ENCODE measurements at regions not wholly inside any gene's neighbourhood (a gene's known extent, or its start where the extent isn't known, plus 50 kb on each side); places are given as distances from the start of the nearest gene placed in this dataset.

DNA sequence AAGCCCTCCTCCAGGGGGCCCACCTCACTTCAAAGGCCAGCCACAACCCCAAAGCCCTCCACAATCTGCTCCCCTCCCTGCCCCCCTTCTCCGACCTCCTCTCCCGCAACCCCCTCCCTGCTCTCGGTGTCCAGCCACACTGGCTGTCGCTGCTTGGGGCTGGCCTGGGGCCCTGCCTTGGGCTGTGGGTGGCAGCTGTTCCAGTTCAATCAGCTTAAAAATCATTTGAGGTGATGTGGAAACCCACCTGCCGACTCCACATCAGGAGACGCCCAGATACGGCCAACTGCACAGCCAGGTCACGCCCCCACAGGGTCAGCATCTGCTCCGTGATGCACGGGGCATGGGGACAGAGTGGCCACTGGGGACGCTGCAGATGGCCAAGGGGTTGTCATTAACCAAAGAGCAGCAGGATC is 107.0 kb upstream of the MVB12B start:
- TF ChIP-seq CTCF (IDR thresholded peaks at IDR 0.05; ENCODE audit: low read depth, low read length, missing input control) (no peak), RAD21 (IDR thresholded peaks at IDR 0.05) (no peak), EGR1 (IDR thresholded peaks at IDR 0.05; ENCODE audit: low read depth in 2 of 2) (no peak), GABPA (IDR thresholded peaks at IDR 0.05 in 1 of 2, conservative IDR thresholded peaks at IDR 0.05 in 1 of 2) (no peak), TAF1 (conservative IDR thresholded peaks at IDR 0.05) (no peak), YY1 (IDR thresholded peaks at IDR 0.05) (no peak)
- TF ChIP-seq, protein P1, sequence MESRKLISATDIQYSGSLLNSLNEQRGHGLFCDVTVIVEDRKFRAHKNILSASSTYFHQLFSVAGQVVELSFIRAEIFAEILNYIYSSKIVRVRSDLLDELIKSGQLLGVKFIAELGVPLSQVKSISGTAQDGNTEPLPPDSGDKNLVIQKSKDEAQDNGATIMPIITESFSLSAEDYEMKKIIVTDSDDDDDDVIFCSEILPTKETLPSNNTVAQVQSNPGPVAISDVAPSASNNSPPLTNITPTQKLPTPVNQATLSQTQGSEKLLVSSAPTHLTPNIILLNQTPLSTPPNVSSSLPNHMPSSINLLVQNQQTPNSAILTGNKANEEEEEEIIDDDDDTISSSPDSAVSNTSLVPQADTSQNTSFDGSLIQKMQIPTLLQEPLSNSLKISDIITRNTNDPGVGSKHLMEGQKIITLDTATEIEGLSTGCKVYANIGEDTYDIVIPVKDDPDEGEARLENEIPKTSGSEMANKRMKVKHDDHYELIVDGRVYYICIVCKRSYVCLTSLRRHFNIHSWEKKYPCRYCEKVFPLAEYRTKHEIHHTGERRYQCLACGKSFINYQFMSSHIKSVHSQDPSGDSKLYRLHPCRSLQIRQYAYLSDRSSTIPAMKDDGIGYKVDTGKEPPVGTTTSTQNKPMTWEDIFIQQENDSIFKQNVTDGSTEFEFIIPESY (IDR thresholded peaks at IDR 0.05): no peak
- TF ChIP-seq, protein P2, sequence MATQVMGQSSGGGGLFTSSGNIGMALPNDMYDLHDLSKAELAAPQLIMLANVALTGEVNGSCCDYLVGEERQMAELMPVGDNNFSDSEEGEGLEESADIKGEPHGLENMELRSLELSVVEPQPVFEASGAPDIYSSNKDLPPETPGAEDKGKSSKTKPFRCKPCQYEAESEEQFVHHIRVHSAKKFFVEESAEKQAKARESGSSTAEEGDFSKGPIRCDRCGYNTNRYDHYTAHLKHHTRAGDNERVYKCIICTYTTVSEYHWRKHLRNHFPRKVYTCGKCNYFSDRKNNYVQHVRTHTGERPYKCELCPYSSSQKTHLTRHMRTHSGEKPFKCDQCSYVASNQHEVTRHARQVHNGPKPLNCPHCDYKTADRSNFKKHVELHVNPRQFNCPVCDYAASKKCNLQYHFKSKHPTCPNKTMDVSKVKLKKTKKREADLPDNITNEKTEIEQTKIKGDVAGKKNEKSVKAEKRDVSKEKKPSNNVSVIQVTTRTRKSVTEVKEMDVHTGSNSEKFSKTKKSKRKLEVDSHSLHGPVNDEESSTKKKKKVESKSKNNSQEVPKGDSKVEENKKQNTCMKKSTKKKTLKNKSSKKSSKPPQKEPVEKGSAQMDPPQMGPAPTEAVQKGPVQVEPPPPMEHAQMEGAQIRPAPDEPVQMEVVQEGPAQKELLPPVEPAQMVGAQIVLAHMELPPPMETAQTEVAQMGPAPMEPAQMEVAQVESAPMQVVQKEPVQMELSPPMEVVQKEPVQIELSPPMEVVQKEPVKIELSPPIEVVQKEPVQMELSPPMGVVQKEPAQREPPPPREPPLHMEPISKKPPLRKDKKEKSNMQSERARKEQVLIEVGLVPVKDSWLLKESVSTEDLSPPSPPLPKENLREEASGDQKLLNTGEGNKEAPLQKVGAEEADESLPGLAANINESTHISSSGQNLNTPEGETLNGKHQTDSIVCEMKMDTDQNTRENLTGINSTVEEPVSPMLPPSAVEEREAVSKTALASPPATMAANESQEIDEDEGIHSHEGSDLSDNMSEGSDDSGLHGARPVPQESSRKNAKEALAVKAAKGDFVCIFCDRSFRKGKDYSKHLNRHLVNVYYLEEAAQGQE (IDR thresholded peaks at IDR 0.05): no peak
